ENCODE measurements at regions not wholly inside any gene's neighbourhood (a gene's known extent, or its start where the extent isn't known, plus 50 kb on each side); places are given as distances from the start of the nearest gene placed in this dataset.

DNA sequence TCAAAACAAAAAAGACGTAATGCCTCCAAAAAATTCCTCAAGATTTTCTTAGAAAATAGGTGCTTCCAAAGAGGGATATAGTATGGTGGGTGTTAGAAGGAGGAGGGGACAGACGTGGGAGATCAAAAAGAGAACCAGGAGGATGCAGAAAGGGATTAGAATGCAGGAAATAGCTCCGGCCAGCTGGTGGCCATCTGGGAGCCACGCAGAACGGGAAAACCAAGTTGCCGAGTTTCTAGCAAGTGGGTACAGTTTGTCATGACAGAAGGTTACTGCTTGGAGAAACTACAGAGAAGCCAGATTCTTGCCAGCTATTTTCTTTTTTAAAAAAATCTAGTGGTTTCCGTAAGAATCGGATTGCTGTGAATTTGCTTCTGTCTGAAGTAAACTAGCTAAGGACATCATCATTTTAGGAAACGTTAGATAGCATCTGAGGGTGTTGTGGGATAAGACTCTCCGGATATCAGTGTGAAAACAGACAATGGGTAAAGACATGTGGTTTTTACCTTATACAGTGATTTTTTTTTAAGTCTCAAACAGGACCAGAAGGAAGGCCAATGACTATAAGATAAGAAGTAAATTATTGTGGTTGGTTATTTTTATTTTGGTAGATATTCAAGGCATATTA is 104.9 kb downstream of the HSPH1 start:
- H3K4me3 ChIP-seq (ENCODE audit: low read length): no peak overlapping the region
- H3K4me3 Mint-ChIP-seq: no peak overlapping the region

DNA sequence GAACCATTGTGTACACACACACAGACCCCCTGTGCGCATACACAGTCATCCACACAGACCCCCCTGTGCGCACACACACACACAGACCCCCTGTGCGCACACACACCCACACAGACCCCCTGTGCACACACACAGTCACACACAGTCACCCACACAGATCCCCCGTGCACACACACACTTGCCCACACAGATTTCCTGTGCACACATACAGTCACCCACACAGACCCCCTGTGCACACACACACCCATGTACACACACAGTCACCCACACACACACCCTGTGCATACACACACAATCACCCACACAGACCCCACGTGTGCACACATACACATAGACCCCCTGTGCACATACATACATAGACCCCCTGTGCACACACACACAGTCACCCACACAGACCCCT is 106.1 kb downstream of the HSPH1 start:
- Histone ChIP-seq H3K9me3 (ENCODE audit: control insufficient read depth in 1 of 2, insufficient read depth in 1 of 2, low read length in 2 of 2) (no peaks in the 10 kb centered on the region), H3K27ac (ENCODE audit: low read depth in 1 of 2, low read length in 2 of 2) (no peak overlapping the region), H3K4me1 (ENCODE audit: insufficient read depth, low read length) (peaks cover 3% of the 10 kb centered on the region), H3K4me3 (ENCODE audit: low read length) (no peak overlapping the region), H3K27me3 (ENCODE audit: control insufficient read depth in 1 of 2, insufficient read depth in 2 of 2, low read length in 2 of 2) (no peaks in the 10 kb centered on the region), H3K36me3 (ENCODE audit: insufficient read depth, low read length) (no peaks in the 10 kb centered on the region)
- intact Hi-C loops (cut with DNase I, micrococcal nuclease): no loop called here
- Mint-ChIP-seq H3K4me1 (ENCODE audit: low read depth) (no peaks in the 10 kb centered on the region), H3K27me3 (peaks cover 18% of the 10 kb centered on the region), H3K36me3 (ENCODE audit: low read depth) (no peaks in the 10 kb centered on the region), H3K4me3 (no peak overlapping the region), H3K9me3 (no peaks in the 10 kb centered on the region), H3K27ac (no peak overlapping the region)
- DNase-seq (no peak), ATAC-seq (ENCODE audit: poor library complexity) (no peak)
- POLR2A ChIA-PET: no interaction called here
- TF ChIP-seq, protein P1, sequence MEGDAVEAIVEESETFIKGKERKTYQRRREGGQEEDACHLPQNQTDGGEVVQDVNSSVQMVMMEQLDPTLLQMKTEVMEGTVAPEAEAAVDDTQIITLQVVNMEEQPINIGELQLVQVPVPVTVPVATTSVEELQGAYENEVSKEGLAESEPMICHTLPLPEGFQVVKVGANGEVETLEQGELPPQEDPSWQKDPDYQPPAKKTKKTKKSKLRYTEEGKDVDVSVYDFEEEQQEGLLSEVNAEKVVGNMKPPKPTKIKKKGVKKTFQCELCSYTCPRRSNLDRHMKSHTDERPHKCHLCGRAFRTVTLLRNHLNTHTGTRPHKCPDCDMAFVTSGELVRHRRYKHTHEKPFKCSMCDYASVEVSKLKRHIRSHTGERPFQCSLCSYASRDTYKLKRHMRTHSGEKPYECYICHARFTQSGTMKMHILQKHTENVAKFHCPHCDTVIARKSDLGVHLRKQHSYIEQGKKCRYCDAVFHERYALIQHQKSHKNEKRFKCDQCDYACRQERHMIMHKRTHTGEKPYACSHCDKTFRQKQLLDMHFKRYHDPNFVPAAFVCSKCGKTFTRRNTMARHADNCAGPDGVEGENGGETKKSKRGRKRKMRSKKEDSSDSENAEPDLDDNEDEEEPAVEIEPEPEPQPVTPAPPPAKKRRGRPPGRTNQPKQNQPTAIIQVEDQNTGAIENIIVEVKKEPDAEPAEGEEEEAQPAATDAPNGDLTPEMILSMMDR (IDR thresholded peaks at IDR 0.05): no peak
- CTCF ChIA-PET: no interaction called here

More for the DNA sequence above, 104.9 kb downstream of the HSPH1 start:
- Histone ChIP-seq H3K9me3 (ENCODE audit: control insufficient read depth in 1 of 2, insufficient read depth in 1 of 2, low read length in 2 of 2) (no peaks in the 10 kb centered on the region), H3K27ac (ENCODE audit: low read depth in 1 of 2, low read length in 2 of 2) (no peak overlapping the region), H3K27me3 (ENCODE audit: control insufficient read depth in 1 of 2, insufficient read depth in 2 of 2, low read length in 2 of 2) (no peaks in the 10 kb centered on the region), H3K36me3 (ENCODE audit: insufficient read depth, low read length) (no peaks in the 10 kb centered on the region), H3K4me1 (ENCODE audit: insufficient read depth, low read length) (peaks cover 3% of the 10 kb centered on the region)
- POLR2A ChIA-PET: no interaction called here
- no peaks in the 10 kb centered on the region for H3K4me1 Mint-ChIP-seq (ENCODE audit: low read depth)
- TF ChIP-seq, protein P1 (IDR thresholded peaks at IDR 0.05): no peak
- CTCF ChIA-PET: no interaction called here
- no peak overlapping the region for H3K27ac Mint-ChIP-seq
- no peak for ATAC-seq (ENCODE audit: poor library complexity)
- H3K36me3 Mint-ChIP-seq (ENCODE audit: low read depth): no peaks in the 10 kb centered on the region
- peaks cover 10% of the 10 kb centered on the region for H3K27me3 Mint-ChIP-seq
- DNase-seq: no peak
- intact Hi-C loops (cut with DNase I, micrococcal nuclease): no loop called here
- no peaks in the 10 kb centered on the region for H3K9me3 Mint-ChIP-seq

DNA sequence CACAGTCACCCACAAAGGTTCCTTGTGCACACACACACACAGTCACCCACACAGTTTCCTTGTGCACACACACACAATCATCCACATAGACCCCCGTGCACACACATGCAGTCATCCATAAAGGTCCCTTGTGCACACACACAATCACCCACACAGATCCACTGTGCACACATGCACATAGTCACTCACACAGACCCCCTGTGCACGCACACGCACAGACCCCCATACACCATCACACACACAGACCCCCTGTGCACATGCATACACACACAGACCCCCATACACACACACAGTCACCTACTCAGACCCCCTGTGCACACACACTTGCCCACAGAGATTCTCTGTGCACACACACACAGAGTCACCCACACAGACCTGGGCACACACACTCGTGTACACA is 107.1 kb downstream of the HSPH1 start:
- Mint-ChIP-seq H3K4me3 (no peak overlapping the region), H3K9me3 (no peaks in the 10 kb centered on the region), H3K36me3 (ENCODE audit: low read depth) (no peaks in the 10 kb centered on the region), H3K27me3 (peaks cover 14% of the 10 kb centered on the region), H3K4me1 (ENCODE audit: low read depth) (no peaks in the 10 kb centered on the region), H3K27ac (no peak overlapping the region)
- H3K36me3 ChIP-seq (ENCODE audit: insufficient read depth, low read length): no peaks in the 10 kb centered on the region
- DNase-seq: no peak
- H3K27me3 ChIP-seq (ENCODE audit: control insufficient read depth in 1 of 2, insufficient read depth in 2 of 2, low read length in 2 of 2): no peaks in the 10 kb centered on the region
- POLR2A ChIA-PET: no interaction called here
- CTCF ChIA-PET: no interaction called here
- H3K27ac ChIP-seq (ENCODE audit: low read depth in 1 of 2, low read length in 2 of 2): no peak overlapping the region
- TF ChIP-seq, protein P1 (IDR thresholded peaks at IDR 0.05): no peak
- intact Hi-C loops (cut with DNase I, micrococcal nuclease): no loop called here
- H3K9me3 ChIP-seq (ENCODE audit: control insufficient read depth in 1 of 2, insufficient read depth in 1 of 2, low read length in 2 of 2): no peaks in the 10 kb centered on the region
- no peak overlapping the region for H3K4me3 ChIP-seq (ENCODE audit: low read length)
- peaks cover 3% of the 10 kb centered on the region for H3K4me1 ChIP-seq (ENCODE audit: insufficient read depth, low read length)
- no peak for ATAC-seq (ENCODE audit: poor library complexity)

Data from CD4-positive, alpha-beta T cell (primary cell).